Transverse colon (tissue), 4 donors: ENCODE measurements at regions not wholly inside any gene's neighbourhood (a gene's known extent, or its start where the extent isn't known, plus 50 kb on each side); places are given as distances from the start of the nearest gene placed in this dataset.

Experiments
- POLR2AphosphoS5 ChIP-seq, 3 donors: sonication (generic); formaldehyde crosslinking; IDR thresholded peaks; one replicate each; pipeline ENCODE4 v1.6.1; 2016; ENCODE audit warnings: antibody characterized with exemption in 3 of 3
- TF ChIP-seq, protein P1 (sequence below), 5 experiments: fragments of 200-600 bp in 3 of 5; fragments of 450-650 bp in 2 of 5; sonication (generic) in 3 of 5; IDR thresholded peaks; 1 replicate in 2 of 5; 2 replicates in 3 of 5; pipeline ENCODE4 v1.5.1; 2016 to 2017; ENCODE audit warnings: antibody characterized with exemption in 5 of 5, inconsistent platforms in 3 of 5, mild to moderate bottlenecking in 2 of 5, moderate library complexity in 1 of 5

DNA sequence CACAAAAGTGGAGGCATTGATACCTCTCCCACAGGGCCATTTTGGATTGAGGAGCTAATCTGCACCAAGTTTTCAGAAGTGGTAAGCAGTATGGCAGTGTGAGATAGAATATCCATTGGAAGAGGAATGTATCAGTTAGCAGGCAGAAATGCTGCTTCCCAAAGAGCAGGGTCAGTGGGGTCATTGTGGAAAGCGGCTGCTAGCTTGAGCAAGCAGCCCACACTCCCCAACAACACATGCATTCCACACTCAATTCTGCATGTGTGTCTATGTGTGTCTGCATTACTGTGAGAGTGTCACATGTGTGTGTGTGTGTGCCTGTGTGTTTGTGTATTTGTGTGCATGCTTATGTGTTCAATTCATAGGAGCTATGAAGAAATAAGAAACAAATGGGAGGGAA is 190.9 kb upstream of the FOXA2 start:
- TF ChIP-seq, protein P1, sequence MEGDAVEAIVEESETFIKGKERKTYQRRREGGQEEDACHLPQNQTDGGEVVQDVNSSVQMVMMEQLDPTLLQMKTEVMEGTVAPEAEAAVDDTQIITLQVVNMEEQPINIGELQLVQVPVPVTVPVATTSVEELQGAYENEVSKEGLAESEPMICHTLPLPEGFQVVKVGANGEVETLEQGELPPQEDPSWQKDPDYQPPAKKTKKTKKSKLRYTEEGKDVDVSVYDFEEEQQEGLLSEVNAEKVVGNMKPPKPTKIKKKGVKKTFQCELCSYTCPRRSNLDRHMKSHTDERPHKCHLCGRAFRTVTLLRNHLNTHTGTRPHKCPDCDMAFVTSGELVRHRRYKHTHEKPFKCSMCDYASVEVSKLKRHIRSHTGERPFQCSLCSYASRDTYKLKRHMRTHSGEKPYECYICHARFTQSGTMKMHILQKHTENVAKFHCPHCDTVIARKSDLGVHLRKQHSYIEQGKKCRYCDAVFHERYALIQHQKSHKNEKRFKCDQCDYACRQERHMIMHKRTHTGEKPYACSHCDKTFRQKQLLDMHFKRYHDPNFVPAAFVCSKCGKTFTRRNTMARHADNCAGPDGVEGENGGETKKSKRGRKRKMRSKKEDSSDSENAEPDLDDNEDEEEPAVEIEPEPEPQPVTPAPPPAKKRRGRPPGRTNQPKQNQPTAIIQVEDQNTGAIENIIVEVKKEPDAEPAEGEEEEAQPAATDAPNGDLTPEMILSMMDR (IDR thresholded peaks at IDR 0.05): no peak
- no peak for TF ChIP-seq POLR2AphosphoS5 (IDR thresholded peaks at IDR 0.05)
